ENCODE measurements at regions not wholly inside any gene's neighbourhood (a gene's known extent, or its start where the extent isn't known, plus 50 kb on each side); places are given as distances from the start of the nearest gene placed in this dataset.

DNA sequence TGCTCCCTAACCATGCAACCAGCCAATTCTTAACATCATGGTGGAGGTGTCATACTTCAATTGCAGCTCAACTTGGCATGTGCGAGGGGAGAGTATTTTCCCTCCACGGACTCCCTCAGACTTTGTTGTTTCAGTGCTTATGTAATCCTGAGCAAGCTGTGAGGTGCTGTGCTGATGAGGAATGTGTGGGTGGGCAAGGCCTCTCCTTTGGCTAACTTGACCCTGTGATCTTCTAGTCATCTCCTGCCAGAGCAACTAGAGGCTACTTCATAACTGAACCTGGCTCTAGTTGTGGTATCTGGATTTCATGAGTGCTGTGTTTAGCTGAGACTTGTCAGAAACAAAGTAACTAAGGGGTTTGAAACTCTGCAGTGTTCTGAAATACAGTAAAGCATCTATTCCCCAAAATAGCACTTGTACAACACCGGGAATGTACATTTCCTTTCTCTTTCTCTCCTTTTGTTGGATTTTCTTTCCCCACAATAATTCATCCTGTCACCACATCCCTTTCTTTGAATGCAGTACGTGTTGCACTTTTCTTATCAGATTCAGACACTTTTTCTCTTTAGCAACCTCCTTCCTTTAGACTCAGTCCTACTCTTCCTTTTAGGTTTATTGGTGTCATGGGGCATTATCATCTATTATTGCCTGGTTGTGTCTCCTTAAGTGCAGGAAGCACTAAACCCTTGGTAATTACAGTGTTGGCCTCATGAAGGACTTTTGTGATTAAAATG lies 415.2 kb upstream of the NR3C2 start:
- TF ChIP-seq, protein P1, sequence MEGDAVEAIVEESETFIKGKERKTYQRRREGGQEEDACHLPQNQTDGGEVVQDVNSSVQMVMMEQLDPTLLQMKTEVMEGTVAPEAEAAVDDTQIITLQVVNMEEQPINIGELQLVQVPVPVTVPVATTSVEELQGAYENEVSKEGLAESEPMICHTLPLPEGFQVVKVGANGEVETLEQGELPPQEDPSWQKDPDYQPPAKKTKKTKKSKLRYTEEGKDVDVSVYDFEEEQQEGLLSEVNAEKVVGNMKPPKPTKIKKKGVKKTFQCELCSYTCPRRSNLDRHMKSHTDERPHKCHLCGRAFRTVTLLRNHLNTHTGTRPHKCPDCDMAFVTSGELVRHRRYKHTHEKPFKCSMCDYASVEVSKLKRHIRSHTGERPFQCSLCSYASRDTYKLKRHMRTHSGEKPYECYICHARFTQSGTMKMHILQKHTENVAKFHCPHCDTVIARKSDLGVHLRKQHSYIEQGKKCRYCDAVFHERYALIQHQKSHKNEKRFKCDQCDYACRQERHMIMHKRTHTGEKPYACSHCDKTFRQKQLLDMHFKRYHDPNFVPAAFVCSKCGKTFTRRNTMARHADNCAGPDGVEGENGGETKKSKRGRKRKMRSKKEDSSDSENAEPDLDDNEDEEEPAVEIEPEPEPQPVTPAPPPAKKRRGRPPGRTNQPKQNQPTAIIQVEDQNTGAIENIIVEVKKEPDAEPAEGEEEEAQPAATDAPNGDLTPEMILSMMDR (IDR thresholded peaks at IDR 0.05; ENCODE audit: borderline replicate concordance, control extremely low read depth, extremely low read depth, insufficient read depth, missing control alignments): no peak
- in situ Hi-C loops (cut with MboI; ENCODE audit: low sequenced_read_pairs, unreplicated experiment): no loop called here
- no peak for DNase-seq (ENCODE audit: low spot score)

DNA sequence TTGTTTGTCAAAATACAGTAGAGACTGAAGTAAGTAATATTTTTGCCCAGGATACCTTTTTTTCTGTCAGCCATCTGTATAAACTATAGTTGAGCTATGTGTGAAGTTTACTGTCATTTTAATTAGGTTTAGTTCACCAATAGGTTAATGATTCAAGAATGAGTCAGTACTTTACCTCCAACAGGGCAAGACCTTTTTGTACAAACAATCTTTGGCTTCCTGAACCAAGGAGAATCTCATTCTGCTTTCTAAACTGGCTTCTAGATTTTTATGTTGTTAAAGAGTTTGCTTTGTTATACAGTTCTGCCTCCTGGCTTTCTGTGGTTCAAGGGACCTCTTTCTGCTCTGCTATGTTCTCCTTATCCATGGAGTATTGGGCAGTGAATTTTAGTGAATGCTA lies 412.0 kb upstream of the NR3C2 start:
- TF ChIP-seq, protein P1 (IDR thresholded peaks at IDR 0.05; ENCODE audit: borderline replicate concordance, control extremely low read depth, extremely low read depth, insufficient read depth, missing control alignments): no peak
- in situ Hi-C loops (cut with MboI; ENCODE audit: low sequenced_read_pairs, unreplicated experiment): no loop called here
- DNase-seq (ENCODE audit: low spot score): no peak

DNA sequence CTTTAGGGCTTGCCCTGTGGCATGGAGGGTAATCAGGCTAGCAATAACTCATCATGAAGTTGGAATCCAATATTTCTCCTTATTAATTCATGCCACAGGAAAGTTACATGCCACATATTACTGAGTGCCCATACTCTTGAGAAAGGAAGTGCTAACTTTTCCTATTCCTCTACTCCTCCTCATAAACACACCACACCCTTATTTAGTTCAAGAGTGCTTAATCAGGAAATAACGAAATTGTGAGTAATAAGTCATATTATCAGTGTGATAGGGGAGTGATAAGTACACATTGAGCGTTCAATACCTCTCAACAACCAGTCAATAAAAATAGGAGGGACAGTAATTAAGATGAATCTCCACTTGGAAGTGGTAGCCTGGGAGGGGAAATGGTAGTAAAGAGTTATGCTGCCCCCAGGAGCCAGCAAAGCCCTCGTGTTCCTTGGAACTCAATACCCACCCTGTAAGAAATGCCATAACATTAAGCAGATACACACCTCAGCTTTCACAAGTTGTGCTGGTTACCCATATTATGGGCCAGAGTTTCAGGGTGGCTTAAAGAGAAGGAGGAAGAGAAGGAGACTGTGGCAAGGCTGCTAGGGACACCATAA lies 410.0 kb upstream of the NR3C2 start:
- DNase-seq (ENCODE audit: low spot score): no peak
- in situ Hi-C loops (cut with MboI; ENCODE audit: low sequenced_read_pairs, unreplicated experiment): no loop called here
- TF ChIP-seq, protein P1 (IDR thresholded peaks at IDR 0.05; ENCODE audit: borderline replicate concordance, control extremely low read depth, extremely low read depth, insufficient read depth, missing control alignments): no peak

GRCh38 chr4:148850257-148850995 lies 408.2 kb upstream of the NR3C2 start:
- in situ Hi-C loops (cut with MboI; ENCODE audit: low sequenced_read_pairs, unreplicated experiment): no loop called here
- TF ChIP-seq, protein P1 (IDR thresholded peaks at IDR 0.05; ENCODE audit: borderline replicate concordance, control extremely low read depth, extremely low read depth, insufficient read depth, missing control alignments): no peak
- DNase-seq (ENCODE audit: low spot score): no peak

- DNase-seq (ENCODE audit: low spot score): no peak
- TF ChIP-seq, protein P1 (IDR thresholded peaks at IDR 0.05; ENCODE audit: borderline replicate concordance, control extremely low read depth, extremely low read depth, insufficient read depth, missing control alignments): no peak
- in situ Hi-C loops (cut with MboI; ENCODE audit: low sequenced_read_pairs, unreplicated experiment): no loop called here
Observed at GRCh38 chr4:148849581-148849980, 407.4 kb upstream of the NR3C2 start.

DNA sequence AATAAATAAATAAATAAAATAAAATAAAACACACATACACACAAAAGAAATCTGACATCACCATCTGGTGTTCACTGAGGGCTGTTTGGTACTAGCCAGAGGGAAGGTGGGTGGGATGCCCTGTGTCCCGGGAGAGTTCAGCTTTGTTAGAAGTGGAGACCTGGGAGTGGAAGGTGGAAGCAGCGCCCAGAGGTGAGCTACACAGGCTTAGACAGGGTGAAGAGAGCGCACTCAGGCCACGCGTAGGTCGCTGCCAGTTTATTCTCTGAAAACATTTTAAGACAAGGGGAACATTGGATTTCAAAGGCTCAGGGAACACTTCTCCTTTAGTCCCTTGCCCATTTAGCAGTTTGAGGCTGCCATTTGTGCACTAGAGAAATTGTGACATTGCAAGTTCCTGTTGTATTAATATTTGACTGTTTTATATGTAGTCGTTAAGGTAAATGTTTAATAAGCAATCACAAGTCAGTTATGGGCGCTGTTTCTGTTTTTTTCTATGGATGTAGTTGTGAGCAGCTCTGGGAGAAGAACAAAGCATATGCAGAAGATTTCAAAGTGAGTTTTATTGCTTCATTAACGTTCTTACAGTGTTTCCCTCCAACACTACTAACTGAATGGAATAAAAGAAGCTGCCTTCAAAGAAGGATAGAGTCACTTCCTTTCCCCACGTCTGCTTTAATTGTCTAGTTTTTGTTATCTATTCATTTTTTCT lies 405.5 kb upstream of the NR3C2 start:
- in situ Hi-C loops (cut with MboI; ENCODE audit: low sequenced_read_pairs, unreplicated experiment): no loop called here
- TF ChIP-seq, protein P1 (IDR thresholded peaks at IDR 0.05; ENCODE audit: borderline replicate concordance, control extremely low read depth, extremely low read depth, insufficient read depth, missing control alignments): no peak
- DNase-seq (ENCODE audit: low spot score): no peak
